ENCODE measurements at regions not wholly inside any gene's neighbourhood (a gene's known extent, or its start where the extent isn't known, plus 50 kb on each side); places are given as distances from the start of the nearest gene placed in this dataset.

DNA sequence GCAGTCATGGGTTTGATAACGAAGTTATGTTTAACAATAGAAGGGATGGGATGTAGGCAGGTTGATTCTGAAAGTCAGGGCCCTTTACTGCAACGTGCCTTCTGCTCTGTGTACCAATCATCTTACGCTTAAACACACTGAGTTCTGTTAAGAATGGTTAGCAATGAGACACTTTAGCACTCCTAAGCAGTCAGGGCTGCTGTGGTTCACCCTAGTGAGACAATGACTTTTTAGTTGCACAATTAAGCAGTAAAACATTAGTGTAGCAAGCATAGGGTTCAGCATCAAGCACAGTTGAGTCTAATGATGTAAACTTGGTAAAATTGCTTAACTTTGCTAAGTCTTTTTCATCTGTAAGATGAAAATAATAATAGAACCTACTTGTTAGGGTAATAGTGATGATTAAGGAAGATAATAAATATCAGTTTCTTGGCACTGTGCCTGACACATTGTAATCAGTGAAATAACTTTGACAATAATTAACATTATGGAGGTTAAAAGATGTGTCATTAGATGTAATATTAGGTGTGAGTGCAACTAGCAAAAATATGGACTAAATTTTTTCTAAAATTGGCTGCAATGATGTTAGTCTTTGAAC lies 484.2 kb upstream of the THBS1 start:
- Mint-ChIP-seq H3K27me3 (ENCODE audit: low read depth) (no peaks in the 10 kb centered on the region), H3K36me3 (no peaks in the 10 kb centered on the region), H3K4me1 (peaks cover 26% of the 10 kb centered on the region), H3K4me3 (no peak overlapping the region), H3K9me3 (peaks cover 5% of the 10 kb centered on the region), H3K27ac (no peak overlapping the region)
- DNase-seq (ENCODE audit: low spot score) (no peak), ATAC-seq (no peak)
- ChIA-PET POLR2A (interaction anchor here (0.5 kb wide), 1 partner anchor 250 kb away, joined by 3 read pairs; no protein-coding TSS in a partner anchor), CTCF (no interaction called here)
- no peak for TF ChIP-seq ZNF423 (CRISPR knock-in tag; IDR thresholded peaks at IDR 0.05)
- TF ChIP-seq IRF2 (CRISPR knock-in tag; IDR thresholded peaks at IDR 0.05; ENCODE audit: borderline replicate concordance, low read depth) = no peak
- TF ChIP-seq, protein P1, sequence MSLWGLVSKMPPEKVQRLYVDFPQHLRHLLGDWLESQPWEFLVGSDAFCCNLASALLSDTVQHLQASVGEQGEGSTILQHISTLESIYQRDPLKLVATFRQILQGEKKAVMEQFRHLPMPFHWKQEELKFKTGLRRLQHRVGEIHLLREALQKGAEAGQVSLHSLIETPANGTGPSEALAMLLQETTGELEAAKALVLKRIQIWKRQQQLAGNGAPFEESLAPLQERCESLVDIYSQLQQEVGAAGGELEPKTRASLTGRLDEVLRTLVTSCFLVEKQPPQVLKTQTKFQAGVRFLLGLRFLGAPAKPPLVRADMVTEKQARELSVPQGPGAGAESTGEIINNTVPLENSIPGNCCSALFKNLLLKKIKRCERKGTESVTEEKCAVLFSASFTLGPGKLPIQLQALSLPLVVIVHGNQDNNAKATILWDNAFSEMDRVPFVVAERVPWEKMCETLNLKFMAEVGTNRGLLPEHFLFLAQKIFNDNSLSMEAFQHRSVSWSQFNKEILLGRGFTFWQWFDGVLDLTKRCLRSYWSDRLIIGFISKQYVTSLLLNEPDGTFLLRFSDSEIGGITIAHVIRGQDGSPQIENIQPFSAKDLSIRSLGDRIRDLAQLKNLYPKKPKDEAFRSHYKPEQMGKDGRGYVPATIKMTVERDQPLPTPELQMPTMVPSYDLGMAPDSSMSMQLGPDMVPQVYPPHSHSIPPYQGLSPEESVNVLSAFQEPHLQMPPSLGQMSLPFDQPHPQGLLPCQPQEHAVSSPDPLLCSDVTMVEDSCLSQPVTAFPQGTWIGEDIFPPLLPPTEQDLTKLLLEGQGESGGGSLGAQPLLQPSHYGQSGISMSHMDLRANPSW (CRISPR knock-in tag; conservative IDR thresholded peaks at IDR 0.05; ENCODE audit: low read depth) = no peak
- TF ChIP-seq, protein P2, sequence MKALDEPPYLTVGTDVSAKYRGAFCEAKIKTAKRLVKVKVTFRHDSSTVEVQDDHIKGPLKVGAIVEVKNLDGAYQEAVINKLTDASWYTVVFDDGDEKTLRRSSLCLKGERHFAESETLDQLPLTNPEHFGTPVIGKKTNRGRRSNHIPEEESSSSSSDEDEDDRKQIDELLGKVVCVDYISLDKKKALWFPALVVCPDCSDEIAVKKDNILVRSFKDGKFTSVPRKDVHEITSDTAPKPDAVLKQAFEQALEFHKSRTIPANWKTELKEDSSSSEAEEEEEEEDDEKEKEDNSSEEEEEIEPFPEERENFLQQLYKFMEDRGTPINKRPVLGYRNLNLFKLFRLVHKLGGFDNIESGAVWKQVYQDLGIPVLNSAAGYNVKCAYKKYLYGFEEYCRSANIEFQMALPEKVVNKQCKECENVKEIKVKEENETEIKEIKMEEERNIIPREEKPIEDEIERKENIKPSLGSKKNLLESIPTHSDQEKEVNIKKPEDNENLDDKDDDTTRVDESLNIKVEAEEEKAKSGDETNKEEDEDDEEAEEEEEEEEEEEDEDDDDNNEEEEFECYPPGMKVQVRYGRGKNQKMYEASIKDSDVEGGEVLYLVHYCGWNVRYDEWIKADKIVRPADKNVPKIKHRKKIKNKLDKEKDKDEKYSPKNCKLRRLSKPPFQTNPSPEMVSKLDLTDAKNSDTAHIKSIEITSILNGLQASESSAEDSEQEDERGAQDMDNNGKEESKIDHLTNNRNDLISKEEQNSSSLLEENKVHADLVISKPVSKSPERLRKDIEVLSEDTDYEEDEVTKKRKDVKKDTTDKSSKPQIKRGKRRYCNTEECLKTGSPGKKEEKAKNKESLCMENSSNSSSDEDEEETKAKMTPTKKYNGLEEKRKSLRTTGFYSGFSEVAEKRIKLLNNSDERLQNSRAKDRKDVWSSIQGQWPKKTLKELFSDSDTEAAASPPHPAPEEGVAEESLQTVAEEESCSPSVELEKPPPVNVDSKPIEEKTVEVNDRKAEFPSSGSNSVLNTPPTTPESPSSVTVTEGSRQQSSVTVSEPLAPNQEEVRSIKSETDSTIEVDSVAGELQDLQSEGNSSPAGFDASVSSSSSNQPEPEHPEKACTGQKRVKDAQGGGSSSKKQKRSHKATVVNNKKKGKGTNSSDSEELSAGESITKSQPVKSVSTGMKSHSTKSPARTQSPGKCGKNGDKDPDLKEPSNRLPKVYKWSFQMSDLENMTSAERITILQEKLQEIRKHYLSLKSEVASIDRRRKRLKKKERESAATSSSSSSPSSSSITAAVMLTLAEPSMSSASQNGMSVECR (CRISPR knock-in tag; IDR thresholded peaks at IDR 0.05; ENCODE audit: borderline replicate concordance) = no peak
- no peak for TF ChIP-seq NFATC4 (CRISPR knock-in tag; IDR thresholded peaks at IDR 0.05)
- TF ChIP-seq, protein P3, sequence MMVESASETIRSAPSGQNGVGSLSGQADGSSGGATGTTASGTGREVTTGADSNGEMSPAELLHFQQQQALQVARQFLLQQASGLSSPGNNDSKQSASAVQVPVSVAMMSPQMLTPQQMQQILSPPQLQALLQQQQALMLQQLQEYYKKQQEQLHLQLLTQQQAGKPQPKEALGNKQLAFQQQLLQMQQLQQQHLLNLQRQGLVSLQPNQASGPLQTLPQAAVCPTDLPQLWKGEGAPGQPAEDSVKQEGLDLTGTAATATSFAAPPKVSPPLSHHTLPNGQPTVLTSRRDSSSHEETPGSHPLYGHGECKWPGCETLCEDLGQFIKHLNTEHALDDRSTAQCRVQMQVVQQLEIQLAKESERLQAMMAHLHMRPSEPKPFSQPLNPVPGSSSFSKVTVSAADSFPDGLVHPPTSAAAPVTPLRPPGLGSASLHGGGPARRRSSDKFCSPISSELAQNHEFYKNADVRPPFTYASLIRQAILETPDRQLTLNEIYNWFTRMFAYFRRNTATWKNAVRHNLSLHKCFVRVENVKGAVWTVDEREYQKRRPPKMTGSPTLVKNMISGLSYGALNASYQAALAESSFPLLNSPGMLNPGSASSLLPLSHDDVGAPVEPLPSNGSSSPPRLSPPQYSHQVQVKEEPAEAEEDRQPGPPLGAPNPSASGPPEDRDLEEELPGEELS (CRISPR knock-in tag; IDR thresholded peaks at IDR 0.05) = no peak

DNA sequence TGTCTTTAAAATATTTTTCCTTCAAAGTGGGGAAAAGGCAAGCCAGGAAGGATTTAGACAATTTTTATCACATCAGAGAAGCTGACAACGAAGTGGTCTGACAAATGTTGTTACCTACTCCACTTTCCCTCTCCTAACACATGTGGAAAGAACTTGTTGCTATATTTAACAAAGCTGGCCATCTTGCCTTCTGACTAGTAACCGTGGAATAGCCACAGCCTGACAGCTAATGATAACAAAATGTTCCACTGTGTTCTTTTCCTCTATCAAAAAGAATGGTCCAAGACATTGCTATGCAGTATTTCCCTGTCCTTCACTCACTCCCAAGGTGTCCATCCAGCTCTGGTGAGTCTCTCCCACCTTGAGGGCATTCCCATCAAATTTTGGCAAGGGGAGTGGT lies 481.4 kb upstream of the THBS1 start:
- H3K4me3 Mint-ChIP-seq = no peak overlapping the region
- no peak for ATAC-seq
- no peaks in the 10 kb centered on the region for H3K36me3 Mint-ChIP-seq
- CTCF ChIA-PET = no interaction called here
- POLR2A ChIA-PET = no interaction called here
- DNase-seq (ENCODE audit: low spot score) = no peak
- no peaks in the 10 kb centered on the region for H3K27me3 Mint-ChIP-seq (ENCODE audit: low read depth)
- TF ChIP-seq, protein P4, sequence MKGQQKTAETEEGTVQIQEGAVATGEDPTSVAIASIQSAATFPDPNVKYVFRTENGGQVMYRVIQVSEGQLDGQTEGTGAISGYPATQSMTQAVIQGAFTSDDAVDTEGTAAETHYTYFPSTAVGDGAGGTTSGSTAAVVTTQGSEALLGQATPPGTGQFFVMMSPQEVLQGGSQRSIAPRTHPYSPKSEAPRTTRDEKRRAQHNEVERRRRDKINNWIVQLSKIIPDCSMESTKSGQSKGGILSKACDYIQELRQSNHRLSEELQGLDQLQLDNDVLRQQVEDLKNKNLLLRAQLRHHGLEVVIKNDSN (CRISPR knock-in tag; IDR thresholded peaks at IDR 0.05) = no peak
- TF ChIP-seq, protein P5, sequence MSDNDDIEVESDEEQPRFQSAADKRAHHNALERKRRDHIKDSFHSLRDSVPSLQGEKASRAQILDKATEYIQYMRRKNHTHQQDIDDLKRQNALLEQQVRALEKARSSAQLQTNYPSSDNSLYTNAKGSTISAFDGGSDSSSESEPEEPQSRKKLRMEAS (CRISPR knock-in tag; IDR thresholded peaks at IDR 0.05) = no peak
- H3K4me1 Mint-ChIP-seq = peaks cover 22% of the 10 kb centered on the region
- no peak overlapping the region for H3K27ac Mint-ChIP-seq
- H3K9me3 Mint-ChIP-seq = peaks cover 14% of the 10 kb centered on the region

DNA sequence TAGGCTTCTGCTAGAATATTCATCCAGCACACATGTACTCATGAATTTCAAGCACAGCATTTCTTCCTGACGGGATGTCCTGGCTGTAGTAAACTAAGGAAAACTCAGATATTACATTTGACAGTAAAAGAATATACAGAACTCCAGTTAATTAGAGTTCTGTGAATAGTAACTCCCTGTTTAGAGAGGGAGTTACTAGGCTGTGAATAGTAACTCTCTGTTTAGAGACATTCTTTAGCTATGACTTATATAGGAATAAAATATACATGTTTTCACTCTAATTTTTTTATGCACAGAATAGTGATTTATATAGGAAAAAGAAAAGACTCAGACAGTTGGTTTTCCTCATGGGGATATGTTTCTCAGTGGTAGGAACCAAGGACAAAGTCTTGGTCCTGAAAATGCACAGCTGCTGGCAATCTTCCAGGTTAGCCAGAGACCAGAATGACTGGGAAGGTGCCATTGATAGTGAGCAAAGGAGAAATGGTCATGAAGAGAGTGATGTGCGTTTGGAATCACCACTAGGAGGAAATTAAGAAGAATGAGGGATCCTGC lies 480.7 kb upstream of the THBS1 start:
- Mint-ChIP-seq H3K27ac (no peak overlapping the region), H3K36me3 (no peaks in the 10 kb centered on the region), H3K27me3 (ENCODE audit: low read depth) (no peaks in the 10 kb centered on the region), H3K4me1 (peaks cover 16% of the 10 kb centered on the region), H3K4me3 (no peak overlapping the region), H3K9me3 (peaks cover 14% of the 10 kb centered on the region)
- ChIA-PET CTCF (no interaction called here), POLR2A (no interaction called here)
- DNase-seq (ENCODE audit: low spot score) = no peak
- TF ChIP-seq JUN (CRISPR knock-in tag; IDR thresholded peaks at IDR 0.05) (no peak), FOXP1 (CRISPR knock-in tag; IDR thresholded peaks at IDR 0.05; ENCODE audit: borderline replicate concordance) (no peak), ZNF317 (CRISPR knock-in tag; IDR thresholded peaks at IDR 0.05; ENCODE audit: borderline replicate concordance, low read depth) (no peak), SMAD3 (CRISPR knock-in tag; IDR thresholded peaks at IDR 0.05; ENCODE audit: borderline replicate concordance) (no peak)
- TF ChIP-seq, protein P5 (CRISPR knock-in tag; IDR thresholded peaks at IDR 0.05) = no peak
- no peak for ATAC-seq
